ENCODE measurements at regions not wholly inside any gene's neighbourhood (a gene's known extent, or its start where the extent isn't known, plus 50 kb on each side); places are given as distances from the start of the nearest gene placed in this dataset.

- H3K4me3 ChIP-seq (ENCODE audit: low read depth in 2 of 2, low read length in 1 of 2), result no peak overlapping the region
- H4K20me1 ChIP-seq (ENCODE audit: insufficient read depth), result no peaks in the 10 kb centered on the region
- no peaks in the 10 kb centered on the region for H3K27me3 ChIP-seq (ENCODE audit: insufficient read depth)
- H3K4me1 ChIP-seq (ENCODE audit: control insufficient read depth in 1 of 2, insufficient read depth in 2 of 2, low read depth in 1 of 2, low read length in 1 of 2), result no peaks in the 10 kb centered on the region
- no peak overlapping the region for H3K4me2 ChIP-seq
- ChIA-PET CTCF (no interaction called here), POLR2A (no interaction called here)
- H3F3A ChIP-seq (replicated peaks; ENCODE audit: insufficient read depth), result no peaks in the 10 kb centered on the region
- H3K27ac ChIP-seq (ENCODE audit: low read depth in 2 of 2, low read length in 1 of 2), result no peak overlapping the region
- no peak overlapping the region for H3K9ac ChIP-seq
- no peak overlapping the region for H2AFZ ChIP-seq (ENCODE audit: low read depth)
- no peak for DNase-seq
- H3K36me3 ChIP-seq (replicated peaks in 1 of 2; ENCODE audit: control insufficient read depth in 1 of 2, insufficient read depth in 2 of 2, low read length in 1 of 2), result no peaks in the 10 kb centered on the region
- TF ChIP-seq PBX3 (IDR thresholded peaks at IDR 0.05), result no peak
- no peak for TF ChIP-seq EP300 (IDR thresholded peaks at IDR 0.05; ENCODE audit: borderline replicate concordance in 1 of 2, low read depth in 1 of 2, low read length in 1 of 2)
- no peak for TF ChIP-seq CHD2 (IDR thresholded peaks at IDR 0.05; ENCODE audit: low read length, partially characterized antibody)
- no peak for TF ChIP-seq FOXM1 (IDR thresholded peaks at IDR 0.05; ENCODE audit: low read depth)
- no peak for TF ChIP-seq FOXJ3 (CRISPR knock-in tag; IDR thresholded peaks at IDR 0.05)
- no peak for TF ChIP-seq MEF2A (IDR thresholded peaks at IDR 0.05; ENCODE audit: borderline replicate concordance, low read depth)
- TF ChIP-seq YY1 (IDR thresholded peaks at IDR 0.05; ENCODE audit: low read depth), result no peak
- TF ChIP-seq TEAD4 (IDR thresholded peaks at IDR 0.05; ENCODE audit: borderline replicate concordance, insufficient read depth), result no peak
- TF ChIP-seq NFIC (IDR thresholded peaks at IDR 0.05; ENCODE audit: borderline replicate concordance), result no peak
- no peak for TF ChIP-seq TCF12 (IDR thresholded peaks at IDR 0.05)
- no peaks in the 10 kb centered on the region for H3K9me2 ChIP-seq
- H3K9me3 ChIP-seq, result no peaks in the 10 kb centered on the region
- 93% methylated on average over 1 of the region's 1 CpG for WGBS (ENCODE audit: low lambda C conversion rate)
- H3K79me2 ChIP-seq (ENCODE audit: insufficient read depth), result no peaks in the 10 kb centered on the region
Measured at GRCh38 chr3:174414902-174415301, 444.2 kb upstream of the NAALADL2 start.

- Histone ChIP-seq H3K9me2 (no peaks in the 10 kb centered on the region), H3K9ac (no peak overlapping the region), H3F3A (replicated peaks; ENCODE audit: insufficient read depth) (no peaks in the 10 kb centered on the region), H3K36me3 (replicated peaks in 1 of 2; ENCODE audit: control insufficient read depth in 1 of 2, insufficient read depth in 2 of 2, low read length in 1 of 2) (no peaks in the 10 kb centered on the region), H3K27ac (ENCODE audit: low read depth in 2 of 2, low read length in 1 of 2) (no peak overlapping the region), H3K4me1 (ENCODE audit: control insufficient read depth in 1 of 2, insufficient read depth in 2 of 2, low read depth in 1 of 2, low read length in 1 of 2) (no peaks in the 10 kb centered on the region), H3K27me3 (ENCODE audit: insufficient read depth) (no peaks in the 10 kb centered on the region), H4K20me1 (ENCODE audit: insufficient read depth) (no peaks in the 10 kb centered on the region), H3K4me3 (ENCODE audit: low read depth in 2 of 2, low read length in 1 of 2) (no peak overlapping the region), H3K4me2 (no peak overlapping the region), H3K9me3 (no peaks in the 10 kb centered on the region), H2AFZ (ENCODE audit: low read depth) (no peak overlapping the region), H3K79me2 (ENCODE audit: insufficient read depth) (no peaks in the 10 kb centered on the region)
- CTCF ChIA-PET, result no interaction called here
- DNase-seq, result no peak
- WGBS (ENCODE audit: low lambda C conversion rate), result 63% methylated on average over 4 of the region's 4 CpGs
- POLR2A ChIA-PET, result no interaction called here
- TF ChIP-seq IRF3 (IDR thresholded peaks at IDR 0.05; ENCODE audit: low read depth, low read length), result no peak
- TF ChIP-seq USF1 (IDR thresholded peaks at IDR 0.05; ENCODE audit: borderline replicate concordance, low read depth), result no peak
- TF ChIP-seq MEF2A (IDR thresholded peaks at IDR 0.05; ENCODE audit: borderline replicate concordance, low read depth), result no peak
- no peak for TF ChIP-seq REST (IDR thresholded peaks at IDR 0.05; ENCODE audit: low read depth, low read length)
- TF ChIP-seq TAF1 (IDR thresholded peaks at IDR 0.05; ENCODE audit: borderline replicate concordance, low read depth, low read length), result no peak
- TF ChIP-seq FOXM1 (IDR thresholded peaks at IDR 0.05; ENCODE audit: low read depth), result no peak
- no peak for TF ChIP-seq ELF1 (IDR thresholded peaks at IDR 0.05)
- no peak for TF ChIP-seq SIN3A (IDR thresholded peaks at IDR 0.05; ENCODE audit: borderline replicate concordance, low read depth, low read length)
- no peak for TF ChIP-seq GABPA (IDR thresholded peaks at IDR 0.05; ENCODE audit: low read depth)
- no peak for TF ChIP-seq RFX5 (IDR thresholded peaks at IDR 0.05; ENCODE audit: low read length)
Measured at GRCh38 chr3:174417573-174417972, 441.6 kb upstream of the NAALADL2 start.
